Karpas-422 (cell line): ENCODE measurements at regions not wholly inside any gene's neighbourhood (a gene's known extent, or its start where the extent isn't known, plus 50 kb on each side); places are given as distances from the start of the nearest gene placed in this dataset.

Source experiments
- DNase-seq: peaks from one replicate; pipeline ENCODE4 v3.0.0-alpha.2; 2015
- H2AFZ ChIP-seq: fragments of 200-600 bp; sonication (generic); 2 replicates; pipeline ENCODE4 v1.6.1; 2014; ENCODE audit warnings: antibody characterized with exemption, low read length, mixed read lengths
- H3K27ac ChIP-seq: fragments of 200-600 bp; sonication (generic); 2 replicates; pipeline ENCODE4 v1.5.1; 2014; ENCODE audit warnings: mild to moderate bottlenecking, low read length, moderate library complexity
- H3K27me3 ChIP-seq: fragments of 200-600 bp; sonication (generic); 2 replicates; pipeline ENCODE4 v1.6.1; 2014; ENCODE audit warnings: low read length, mixed read lengths
- H3K36me3 ChIP-seq: fragments of 200-600 bp; sonication (generic); 2 replicates; pipeline ENCODE4 v1.6.1; 2014; ENCODE audit warnings: low read length, mixed read lengths; ENCODE audit not compliant: insufficient read depth
- H3K4me1 ChIP-seq: fragments of 200-600 bp; sonication (generic); 2 replicates; pipeline ENCODE4 v1.6.1; 2014; ENCODE audit warnings: mild to moderate bottlenecking, low read length, mixed read lengths
- H3K4me2 ChIP-seq: fragments of 200-600 bp; sonication (generic); 2 replicates; pipeline ENCODE4 v1.6.1; 2014; ENCODE audit warnings: low read length, low read depth, mild to moderate bottlenecking; ENCODE audit not compliant: poor library complexity, severe bottlenecking
- H3K4me3 ChIP-seq: fragments of 200-600 bp; sonication (generic); 2 replicates; pipeline ENCODE4 v1.5.1; 2014; ENCODE audit warnings: mild to moderate bottlenecking, antibody characterized with exemption, low read length, mixed read lengths
- H3K79me2 ChIP-seq: fragments of 200-600 bp; sonication (generic); 2 replicates; pipeline ENCODE4 v1.6.1; 2014; ENCODE audit warnings: mild to moderate bottlenecking, low read length, mixed read lengths
- H3K9ac ChIP-seq: fragments of 200-600 bp; sonication (generic); 2 replicates; pipeline ENCODE4 v1.6.0; 2014; ENCODE audit warnings: low read length
- H3K9me2 ChIP-seq: fragments of 200-600 bp; sonication (generic), shearing (Covaris generic); replicated peaks from 2 replicates; pipeline ENCODE4 v1.6.0; 2014; ENCODE audit warnings: mild to moderate bottlenecking, low read length, moderate library complexity; ENCODE audit not compliant: insufficient read depth
- H3K9me3 ChIP-seq: fragments of 300-700, 200-600 bp; sonication (generic); 2 replicates; pipeline ENCODE4 v1.6.1; 2014; ENCODE audit warnings: low read length, mixed read lengths
- H4K20me1 ChIP-seq: fragments of 200-600 bp; sonication (generic); 2 replicates; pipeline ENCODE4 v1.6.1; 2014; ENCODE audit warnings: mild to moderate bottlenecking, antibody characterized with exemption, low read length, low read depth; ENCODE audit not compliant: insufficient read depth

DNA sequence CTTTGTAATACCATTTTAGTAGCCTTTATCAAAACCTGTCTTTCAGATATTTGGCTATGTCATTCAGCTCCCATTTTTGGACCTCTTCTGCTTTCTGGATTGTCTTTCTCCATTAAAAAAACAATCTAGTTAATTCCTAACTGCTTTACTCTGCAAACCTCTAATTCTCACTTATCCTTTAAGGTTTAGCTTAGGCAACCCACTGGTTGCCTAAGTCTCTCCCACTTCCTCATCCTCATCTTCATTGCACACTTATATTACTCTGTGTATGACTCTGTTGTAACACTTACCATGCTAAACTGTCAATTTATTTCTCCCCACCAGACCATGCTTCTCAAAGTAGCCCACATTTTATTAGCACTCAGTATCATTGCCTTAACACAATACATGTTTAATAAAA lies 205.0 kb upstream of the DMRTA1 start:
- peak; percentile 41 for DNase-seq
- Histone ChIP-seq H3K9me2 (no peaks in the 10 kb centered on the region), H3K27me3 (no peaks in the 10 kb centered on the region), H3K9me3 (no peaks in the 10 kb centered on the region), H3K36me3 (no peaks in the 10 kb centered on the region), H4K20me1 (no peaks in the 10 kb centered on the region), H3K79me2 (no peaks in the 10 kb centered on the region), H3K4me1 (peaks cover 24% of the 10 kb centered on the region), H2AFZ (no peak overlapping the region), H3K4me3 (no peak overlapping the region), H3K4me2 (no peak overlapping the region), H3K27ac (no peak overlapping the region), H3K9ac (no peak overlapping the region)

DNA sequence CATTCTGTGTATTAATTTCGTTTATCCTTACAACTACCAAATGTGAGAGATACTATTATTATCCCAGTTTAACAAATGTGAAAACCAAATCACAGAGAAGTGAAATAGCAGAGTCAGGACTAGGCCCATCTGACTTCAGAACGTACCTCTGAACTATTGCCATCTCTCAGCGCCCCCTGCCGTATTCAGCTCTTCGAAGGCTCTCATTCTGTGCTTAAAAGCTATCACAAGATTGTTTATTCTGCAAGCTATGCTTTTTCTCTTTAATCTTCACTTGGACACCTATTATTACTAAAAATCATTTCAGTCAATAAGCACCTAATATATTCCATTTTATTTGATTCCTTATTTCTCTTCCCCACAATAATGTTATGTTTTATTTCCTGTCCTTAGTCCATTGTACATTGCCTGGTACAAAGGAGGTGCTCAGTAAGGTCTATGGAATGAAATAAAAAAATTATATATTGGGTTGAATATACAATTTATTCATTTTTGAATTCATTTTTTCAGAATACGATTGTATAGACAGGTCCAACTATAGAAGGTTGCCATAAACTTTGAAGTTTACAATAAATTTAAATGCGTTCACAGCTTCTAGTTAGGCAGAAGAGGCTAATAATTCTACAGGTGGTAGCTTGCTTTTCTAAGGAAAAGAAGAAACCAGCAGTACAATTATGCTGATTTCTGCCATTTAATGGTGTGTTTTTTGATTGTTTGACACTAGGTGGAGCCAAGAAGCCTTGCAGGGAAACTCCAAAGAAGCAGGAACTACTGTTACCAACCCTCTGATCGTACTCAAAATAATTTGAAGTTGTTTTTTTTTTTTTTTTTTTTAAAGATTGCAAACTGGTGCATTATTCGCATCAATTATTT lies 202.2 kb upstream of the DMRTA1 start:
- H3K27ac ChIP-seq: no peak overlapping the region
- H2AFZ ChIP-seq: no peak overlapping the region
- H3K79me2 ChIP-seq: no peaks in the 10 kb centered on the region
- no peaks in the 10 kb centered on the region for H3K36me3 ChIP-seq
- no peaks in the 10 kb centered on the region for H4K20me1 ChIP-seq
- H3K9me3 ChIP-seq: no peaks in the 10 kb centered on the region
- H3K4me3 ChIP-seq: no peak overlapping the region
- H3K9ac ChIP-seq: no peak overlapping the region
- no peak overlapping the region for H3K4me2 ChIP-seq
- H3K4me1 ChIP-seq: peaks cover 19% of the 10 kb centered on the region
- H3K9me2 ChIP-seq: no peaks in the 10 kb centered on the region
- no peaks in the 10 kb centered on the region for H3K27me3 ChIP-seq
- DNase-seq: peak; percentile 82

DNA sequence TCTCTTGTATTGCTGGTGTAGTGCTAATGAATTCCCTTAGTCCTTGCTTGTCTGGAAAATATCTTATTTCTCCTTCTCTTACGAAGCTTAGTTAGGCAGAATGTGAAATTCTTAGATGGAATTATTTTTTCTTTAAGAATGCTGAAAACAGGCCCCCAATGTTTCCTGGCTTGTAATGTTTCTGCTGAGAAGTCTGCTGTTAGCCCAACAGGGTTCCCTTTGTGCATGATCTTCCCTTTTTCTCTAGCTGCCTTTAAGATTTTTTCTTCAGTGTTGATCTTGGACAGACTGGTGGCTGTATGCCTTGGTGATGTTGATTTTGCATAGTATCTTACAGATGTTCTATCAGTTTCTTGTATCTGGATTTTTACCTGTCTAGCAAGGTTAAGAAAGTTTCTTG lies 191.3 kb upstream of the DMRTA1 start:
- Histone ChIP-seq H3K4me3 (no peak overlapping the region), H3K27me3 (no peaks in the 10 kb centered on the region), H3K36me3 (no peaks in the 10 kb centered on the region), H3K4me1 (no peaks in the 10 kb centered on the region), H3K9ac (no peak overlapping the region), H3K4me2 (no peak overlapping the region), H3K9me3 (no peaks in the 10 kb centered on the region), H3K9me2 (0 out of 2 replicates have a peak, but pooled peaks cover 4% of the 10 kb centered on the region), H2AFZ (no peak overlapping the region), H3K79me2 (no peaks in the 10 kb centered on the region), H3K27ac (no peak overlapping the region), H4K20me1 (no peaks in the 10 kb centered on the region)
- DNase-seq: no peak

DNA sequence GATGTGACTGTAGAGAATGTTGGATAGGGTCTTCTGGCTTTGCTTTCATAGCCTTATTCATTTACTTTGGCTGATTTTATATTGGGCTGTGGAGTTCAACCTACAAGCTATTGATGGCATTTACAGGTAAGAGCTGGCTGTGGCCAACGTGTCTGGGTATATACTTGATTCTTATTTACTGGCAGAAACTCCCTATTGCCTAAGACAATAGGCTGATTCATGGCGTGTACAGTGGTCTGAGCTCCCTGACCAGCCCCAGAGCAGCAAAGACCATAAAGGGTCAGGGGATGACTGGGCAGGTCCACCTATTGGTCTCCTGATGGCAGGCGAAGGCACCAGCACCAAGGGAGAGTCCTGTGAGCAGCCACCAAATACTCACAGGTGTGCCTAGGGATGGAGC lies 190.2 kb upstream of the DMRTA1 start:
- no peak overlapping the region for H3K4me3 ChIP-seq
- no peaks in the 10 kb centered on the region for H3K36me3 ChIP-seq
- H3K4me2 ChIP-seq: no peak overlapping the region
- H3K4me1 ChIP-seq: no peaks in the 10 kb centered on the region
- no peak overlapping the region for H2AFZ ChIP-seq
- DNase-seq: no peak
- no peaks in the 10 kb centered on the region for H4K20me1 ChIP-seq
- no peak overlapping the region for H3K9ac ChIP-seq
- H3K27ac ChIP-seq: no peak overlapping the region
- H3K27me3 ChIP-seq: no peaks in the 10 kb centered on the region
- no peaks in the 10 kb centered on the region for H3K79me2 ChIP-seq
- no peaks in the 10 kb centered on the region for H3K9me3 ChIP-seq
- H3K9me2 ChIP-seq: no peaks in the 10 kb centered on the region

DNA sequence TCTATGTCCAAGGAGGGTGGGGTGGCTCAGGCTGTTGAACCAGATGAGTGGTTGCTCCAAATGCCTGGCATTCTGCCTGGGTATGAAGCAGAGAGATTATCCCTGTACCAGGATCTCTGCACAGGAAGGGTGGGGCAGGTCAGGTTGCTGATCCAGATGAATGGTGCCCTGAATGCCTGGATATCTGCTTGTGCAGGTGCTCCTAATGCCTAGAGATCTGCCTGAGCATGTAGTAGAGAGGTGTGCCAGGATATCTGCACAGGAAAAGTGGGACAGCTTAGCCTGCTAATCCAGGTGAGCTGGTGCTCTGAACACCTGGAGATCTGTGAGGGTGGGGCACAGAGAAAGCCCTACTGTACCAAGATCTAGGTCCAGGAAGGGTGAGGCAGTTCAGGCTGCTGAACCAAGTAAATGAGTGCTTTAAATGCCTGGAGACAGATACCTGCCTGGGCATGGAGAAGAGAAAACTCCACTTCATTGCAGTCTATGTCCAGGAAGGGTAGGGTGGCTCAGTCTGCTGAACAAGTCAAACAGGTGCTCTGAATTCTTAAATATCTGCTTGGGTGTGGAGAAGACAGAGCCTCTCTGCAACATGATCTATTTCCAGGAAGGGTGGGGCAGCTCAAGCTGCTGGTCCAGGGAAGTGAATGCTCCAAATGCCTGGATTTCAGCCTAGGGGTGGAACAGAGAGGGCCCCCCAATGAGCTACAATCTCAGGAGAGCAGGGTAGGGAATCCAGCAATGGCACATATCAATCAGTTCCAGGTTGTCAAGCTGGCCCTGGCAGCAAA lies 189.4 kb upstream of the DMRTA1 start:
- Histone ChIP-seq H3K9me2 (no peaks in the 10 kb centered on the region), H3K27me3 (no peaks in the 10 kb centered on the region), H3K9me3 (no peaks in the 10 kb centered on the region), H4K20me1 (no peaks in the 10 kb centered on the region), H3K4me2 (no peak overlapping the region), H3K9ac (no peak overlapping the region), H3K4me3 (no peak overlapping the region), H2AFZ (no peak overlapping the region), H3K27ac (no peak overlapping the region), H3K4me1 (no peaks in the 10 kb centered on the region), H3K36me3 (no peaks in the 10 kb centered on the region), H3K79me2 (no peaks in the 10 kb centered on the region)
- DNase-seq: no peak

DNA sequence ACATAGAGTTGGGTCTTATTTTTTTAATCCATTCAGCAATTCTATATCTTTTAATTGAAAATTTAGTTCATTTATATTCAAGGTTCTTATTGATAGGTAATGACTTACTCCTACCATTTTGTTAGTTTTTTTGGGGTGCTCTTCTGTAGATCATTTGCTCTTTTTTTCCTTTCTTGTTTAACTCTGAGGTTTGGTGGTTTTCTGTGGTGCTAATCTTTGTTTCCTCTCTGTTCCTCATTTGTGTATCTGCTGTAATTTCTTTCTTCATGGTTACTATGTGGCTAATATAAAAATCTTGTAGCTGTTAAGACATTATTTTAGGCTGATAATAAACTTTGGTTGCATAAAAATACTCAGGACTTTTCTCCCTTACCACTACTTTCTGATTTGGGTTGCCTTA lies 181.6 kb upstream of the DMRTA1 start:
- H3K9ac ChIP-seq: no peak overlapping the region
- H3K27me3 ChIP-seq: no peaks in the 10 kb centered on the region
- no peaks in the 10 kb centered on the region for H3K4me1 ChIP-seq
- H3K9me2 ChIP-seq: no peaks in the 10 kb centered on the region
- H3K4me2 ChIP-seq: no peak overlapping the region
- H3K36me3 ChIP-seq: no peaks in the 10 kb centered on the region
- no peaks in the 10 kb centered on the region for H3K9me3 ChIP-seq
- H2AFZ ChIP-seq: no peak overlapping the region
- no peak overlapping the region for H3K4me3 ChIP-seq
- H3K27ac ChIP-seq: no peak overlapping the region
- DNase-seq: no peak
- no peaks in the 10 kb centered on the region for H4K20me1 ChIP-seq
- no peaks in the 10 kb centered on the region for H3K79me2 ChIP-seq

DNA sequence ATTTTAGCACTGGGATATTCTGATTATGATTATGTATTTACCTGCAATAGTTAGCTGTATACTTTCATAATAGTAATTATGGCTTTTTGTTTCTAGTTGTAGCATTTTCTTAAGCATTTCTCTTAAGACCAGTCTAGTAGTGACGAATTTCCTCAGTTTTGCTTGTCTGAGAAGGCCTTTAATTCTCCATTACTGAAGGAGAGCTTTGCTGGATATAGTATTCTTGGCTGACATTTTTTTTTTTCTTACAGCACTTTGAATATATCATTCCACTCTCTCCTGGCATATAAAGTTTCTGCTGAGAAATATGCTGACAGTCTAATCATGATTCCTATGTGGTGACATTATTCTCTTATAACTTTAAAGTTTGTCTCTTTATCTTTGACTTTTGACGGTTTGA lies 181.1 kb upstream of the DMRTA1 start:
- Histone ChIP-seq H3K4me1 (no peaks in the 10 kb centered on the region), H3K27ac (no peak overlapping the region), H3K9me2 (no peaks in the 10 kb centered on the region), H3K9ac (no peak overlapping the region), H3K36me3 (no peaks in the 10 kb centered on the region), H3K27me3 (no peaks in the 10 kb centered on the region), H2AFZ (no peak overlapping the region), H4K20me1 (no peaks in the 10 kb centered on the region), H3K4me2 (no peak overlapping the region), H3K79me2 (no peaks in the 10 kb centered on the region), H3K4me3 (no peak overlapping the region), H3K9me3 (no peaks in the 10 kb centered on the region)
- DNase-seq: no peak

DNA sequence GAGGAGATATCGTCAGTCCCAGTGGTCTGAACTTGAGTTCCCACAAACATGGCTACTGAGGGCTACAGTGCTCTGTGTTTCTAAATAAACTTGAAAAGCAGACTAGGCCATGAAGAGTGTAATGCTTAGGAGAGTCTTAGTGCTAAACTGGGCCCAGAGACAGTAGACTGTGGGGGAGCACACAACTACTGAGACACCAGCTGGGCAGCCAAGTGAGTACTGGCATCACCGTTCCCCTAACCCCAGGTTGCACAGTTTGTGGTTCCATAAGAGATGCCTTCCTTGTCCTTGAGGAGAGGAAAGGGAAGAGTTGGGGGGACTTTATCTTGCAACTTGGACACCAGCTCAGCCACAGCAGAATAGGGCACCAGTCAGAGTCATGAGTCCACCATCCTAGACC lies 172.1 kb upstream of the DMRTA1 start:
- Histone ChIP-seq H3K27me3 (no peaks in the 10 kb centered on the region), H4K20me1 (no peaks in the 10 kb centered on the region), H3K9me3 (no peaks in the 10 kb centered on the region), H3K79me2 (no peaks in the 10 kb centered on the region), H2AFZ (no peak overlapping the region), H3K9me2 (no peaks in the 10 kb centered on the region), H3K4me1 (no peaks in the 10 kb centered on the region), H3K4me3 (no peak overlapping the region), H3K9ac (no peak overlapping the region), H3K4me2 (no peak overlapping the region), H3K36me3 (no peaks in the 10 kb centered on the region), H3K27ac (no peak overlapping the region)
- no peak for DNase-seq
